ENCODE measurements at regions not wholly inside any gene's neighbourhood (a gene's known extent, or its start where the extent isn't known, plus 50 kb on each side); places are given as distances from the start of the nearest gene placed in this dataset.
"Not testable (repeated sequence)": the region's sequence is repeated elsewhere in the genome, so short reads cannot be mapped to it uniquely, and the experiment has no call there.

DNA sequence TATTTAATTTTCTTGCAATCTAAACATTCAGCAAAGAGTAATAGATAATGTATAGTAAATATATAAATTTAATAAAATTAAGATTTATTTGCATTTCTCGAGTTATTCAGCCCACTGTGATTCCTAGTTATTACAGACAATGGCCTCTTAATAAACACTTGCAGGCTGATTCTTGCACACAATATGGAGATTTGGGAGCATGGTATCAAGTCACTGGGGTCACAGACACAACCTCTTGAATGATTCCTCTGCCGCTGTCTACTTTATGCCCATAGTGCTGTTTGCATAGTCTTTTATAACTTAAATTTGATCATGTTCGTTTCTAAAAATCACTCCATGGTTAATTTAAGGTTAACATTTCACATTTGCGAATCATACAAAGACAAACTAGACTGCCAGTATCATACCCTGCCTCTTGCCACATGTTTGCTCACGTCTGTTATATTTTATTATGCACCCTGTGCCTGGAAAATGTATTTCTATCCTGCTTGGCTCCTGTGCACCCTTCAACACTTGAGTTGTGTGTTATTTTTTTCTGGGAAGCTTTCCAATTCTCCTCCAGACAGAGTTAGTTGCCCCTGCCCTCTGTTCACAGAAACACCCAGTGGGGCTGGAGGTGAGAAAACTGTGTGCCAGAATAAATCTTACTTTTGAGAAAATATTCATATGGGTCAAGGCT is 206.3 kb upstream of the ROBO1 start:
- H3K4me3 ChIP-seq (ENCODE audit: low read depth, low read length) = no peak overlapping the region
- DNase-seq (ENCODE audit: low read depth) = no peak
- TF ChIP-seq, protein P1, sequence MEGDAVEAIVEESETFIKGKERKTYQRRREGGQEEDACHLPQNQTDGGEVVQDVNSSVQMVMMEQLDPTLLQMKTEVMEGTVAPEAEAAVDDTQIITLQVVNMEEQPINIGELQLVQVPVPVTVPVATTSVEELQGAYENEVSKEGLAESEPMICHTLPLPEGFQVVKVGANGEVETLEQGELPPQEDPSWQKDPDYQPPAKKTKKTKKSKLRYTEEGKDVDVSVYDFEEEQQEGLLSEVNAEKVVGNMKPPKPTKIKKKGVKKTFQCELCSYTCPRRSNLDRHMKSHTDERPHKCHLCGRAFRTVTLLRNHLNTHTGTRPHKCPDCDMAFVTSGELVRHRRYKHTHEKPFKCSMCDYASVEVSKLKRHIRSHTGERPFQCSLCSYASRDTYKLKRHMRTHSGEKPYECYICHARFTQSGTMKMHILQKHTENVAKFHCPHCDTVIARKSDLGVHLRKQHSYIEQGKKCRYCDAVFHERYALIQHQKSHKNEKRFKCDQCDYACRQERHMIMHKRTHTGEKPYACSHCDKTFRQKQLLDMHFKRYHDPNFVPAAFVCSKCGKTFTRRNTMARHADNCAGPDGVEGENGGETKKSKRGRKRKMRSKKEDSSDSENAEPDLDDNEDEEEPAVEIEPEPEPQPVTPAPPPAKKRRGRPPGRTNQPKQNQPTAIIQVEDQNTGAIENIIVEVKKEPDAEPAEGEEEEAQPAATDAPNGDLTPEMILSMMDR (IDR thresholded peaks at IDR 0.05; ENCODE audit: insufficient read depth, low read length) = no peak

DNA sequence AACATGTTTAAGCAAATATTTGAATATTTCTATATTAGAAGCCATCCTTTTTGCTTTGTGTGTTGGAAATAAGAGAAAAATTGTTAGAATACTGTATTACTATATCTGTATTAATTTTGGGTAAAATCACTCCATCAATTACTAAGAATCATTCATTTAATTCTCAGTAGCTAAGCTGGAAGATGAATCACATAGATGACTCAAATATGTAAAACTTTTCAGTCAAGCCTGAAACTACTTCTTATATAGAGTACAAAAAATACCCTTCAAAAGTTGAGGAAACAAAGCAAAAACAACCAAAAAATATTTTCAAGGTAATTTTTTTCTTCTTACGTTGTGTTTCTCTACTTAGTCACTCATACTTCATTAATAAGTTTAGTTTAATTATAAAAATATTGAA is 205.7 kb upstream of the ROBO1 start:
- no peak for DNase-seq (ENCODE audit: low read depth)
- H3K4me3 ChIP-seq (ENCODE audit: low read depth, low read length) = no peak overlapping the region
- TF ChIP-seq, protein P1 (IDR thresholded peaks at IDR 0.05; ENCODE audit: insufficient read depth, low read length) = no peak

DNA sequence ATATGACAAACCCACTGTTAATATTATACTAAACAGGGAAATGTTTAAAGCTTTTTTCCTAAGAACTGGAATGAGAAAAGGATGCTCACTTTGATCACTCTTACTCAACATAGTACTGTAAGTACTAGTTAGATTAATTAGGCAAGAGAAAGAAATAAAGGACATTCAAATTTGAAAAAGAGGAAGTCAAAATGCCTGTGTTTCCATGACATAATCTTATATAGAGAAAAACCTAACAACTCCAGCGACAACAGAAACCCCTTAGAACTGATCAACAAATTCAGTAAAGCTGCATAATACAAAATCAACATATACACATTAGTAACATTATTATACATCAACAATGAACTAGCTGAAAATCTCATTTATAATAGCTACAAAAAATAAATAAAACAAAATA is 200.6 kb upstream of the ROBO1 start:
- TF ChIP-seq, protein P1 (IDR thresholded peaks at IDR 0.05; ENCODE audit: insufficient read depth, low read length) = no peak
- no peak overlapping the region for H3K4me3 ChIP-seq (ENCODE audit: low read depth, low read length)
- no peak for DNase-seq (ENCODE audit: low read depth)

DNA sequence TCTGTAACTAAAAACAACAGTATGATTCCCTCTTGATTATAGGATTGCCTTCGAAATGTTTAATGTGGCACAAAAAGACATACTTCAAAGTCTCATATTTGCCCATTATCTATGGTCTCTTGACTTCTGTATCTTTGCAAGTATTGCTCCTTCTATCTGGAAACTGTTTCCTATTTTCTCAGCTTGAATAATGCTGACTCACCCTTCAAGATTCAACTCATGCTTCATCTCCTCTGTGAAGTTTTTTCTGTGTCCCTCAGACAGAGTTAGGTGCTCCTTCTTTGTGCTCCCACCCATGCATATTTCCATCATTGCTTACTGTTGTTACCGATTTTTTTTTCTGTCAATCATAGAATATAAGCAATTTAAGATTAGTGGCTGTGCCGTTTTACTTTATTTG is 192.8 kb upstream of the ROBO1 start:
- DNase-seq (ENCODE audit: low read depth) = no peak
- H3K4me3 ChIP-seq (ENCODE audit: low read depth, low read length) = no peak overlapping the region
- TF ChIP-seq, protein P1 (IDR thresholded peaks at IDR 0.05; ENCODE audit: insufficient read depth, low read length) = no peak

GRCh38 chr3:79957066-79957465 is 189.3 kb upstream of the ROBO1 start:
- H3K4me3 ChIP-seq (ENCODE audit: low read depth, low read length) = no peak overlapping the region
- TF ChIP-seq, protein P1 (IDR thresholded peaks at IDR 0.05; ENCODE audit: insufficient read depth, low read length) = no peak
- DNase-seq (ENCODE audit: low read depth) = no peak

DNA sequence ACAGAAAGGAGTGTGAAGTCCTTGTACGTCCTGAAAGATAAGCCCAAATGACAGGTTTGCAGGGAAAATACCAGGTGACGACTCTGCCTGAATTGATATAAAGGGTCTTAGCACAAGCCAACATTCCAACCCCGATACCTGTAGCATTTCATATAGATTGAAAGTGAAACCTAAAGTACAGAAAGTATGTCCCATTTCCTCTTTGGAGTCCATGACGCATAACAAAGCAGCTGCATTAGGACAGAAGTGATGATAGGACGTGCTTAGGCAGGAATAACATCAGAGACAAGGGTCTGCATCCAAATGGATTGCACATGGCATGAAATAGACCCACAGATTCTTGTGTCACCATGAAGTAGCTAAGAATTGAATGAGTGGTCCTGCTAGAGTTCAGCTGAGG is 187.0 kb upstream of the ROBO1 start:
- TF ChIP-seq, protein P1 (IDR thresholded peaks at IDR 0.05; ENCODE audit: insufficient read depth, low read length) = no peak
- no peak overlapping the region for H3K4me3 ChIP-seq (ENCODE audit: low read depth, low read length)
- no peak for DNase-seq (ENCODE audit: low read depth)

DNA sequence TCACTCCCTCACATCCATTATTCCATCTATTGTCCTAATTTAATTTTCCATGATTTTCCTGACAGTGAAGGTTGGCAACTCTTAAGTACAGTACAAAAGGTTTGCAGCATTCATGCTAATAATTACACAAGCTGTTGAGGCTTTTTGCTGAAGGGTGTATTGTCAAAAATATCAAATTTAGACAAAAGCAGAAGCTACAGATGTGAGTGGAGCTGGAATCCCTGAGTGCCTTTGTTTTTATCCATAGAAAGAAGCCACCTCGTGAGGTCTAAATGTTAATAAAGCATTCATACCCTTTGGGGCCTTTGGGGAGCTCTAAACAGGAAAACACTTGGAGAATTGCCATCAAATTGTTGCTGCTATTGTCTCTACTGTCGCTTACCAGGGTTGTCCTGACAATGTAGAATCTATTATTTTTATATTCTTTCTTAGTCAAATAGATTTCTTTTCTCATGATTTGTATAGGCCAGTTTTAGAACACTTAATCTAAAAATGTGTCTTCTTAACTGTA is 185.8 kb upstream of the ROBO1 start:
- H3K4me3 ChIP-seq (ENCODE audit: low read depth, low read length) = no peak overlapping the region
- TF ChIP-seq, protein P1 (IDR thresholded peaks at IDR 0.05; ENCODE audit: insufficient read depth, low read length) = no peak
- DNase-seq (ENCODE audit: low read depth) = no peak

- H3K4me3 ChIP-seq (ENCODE audit: low read depth, low read length); DNase-seq (ENCODE audit: low read depth): not testable (repeated sequence)
Measured at GRCh38 chr3:79951426-79951825, 183.6 kb upstream of the ROBO1 start.
